ENCODE measurements at regions not wholly inside any gene's neighbourhood (a gene's known extent, or its start where the extent isn't known, plus 50 kb on each side); places are given as distances from the start of the nearest gene placed in this dataset.
A peak's percentile ranks its signal among the peaks of the same experiment; 100 is the strongest.

DNA sequence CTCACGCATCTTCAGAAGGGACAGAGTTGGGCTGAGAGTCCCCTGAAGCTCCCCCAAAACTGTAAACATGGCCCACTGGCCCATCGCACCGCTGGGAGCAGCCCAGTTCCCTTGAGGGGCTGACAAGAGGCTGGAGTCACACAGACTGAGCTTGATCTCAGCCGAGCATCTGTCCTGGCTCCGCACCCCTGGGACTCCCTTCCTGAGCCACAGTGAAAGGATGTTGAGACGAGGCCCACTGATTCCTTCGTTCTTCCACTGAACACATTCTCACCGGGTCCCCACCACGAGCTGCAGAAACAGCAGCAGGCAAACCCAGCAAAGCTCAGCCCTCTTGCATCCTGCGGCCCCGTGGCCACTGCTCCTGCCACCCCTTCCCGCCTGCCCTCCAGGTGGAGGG is 145.9 kb upstream of the CIBAR2 start:
- DNase-seq: no peak

DNA sequence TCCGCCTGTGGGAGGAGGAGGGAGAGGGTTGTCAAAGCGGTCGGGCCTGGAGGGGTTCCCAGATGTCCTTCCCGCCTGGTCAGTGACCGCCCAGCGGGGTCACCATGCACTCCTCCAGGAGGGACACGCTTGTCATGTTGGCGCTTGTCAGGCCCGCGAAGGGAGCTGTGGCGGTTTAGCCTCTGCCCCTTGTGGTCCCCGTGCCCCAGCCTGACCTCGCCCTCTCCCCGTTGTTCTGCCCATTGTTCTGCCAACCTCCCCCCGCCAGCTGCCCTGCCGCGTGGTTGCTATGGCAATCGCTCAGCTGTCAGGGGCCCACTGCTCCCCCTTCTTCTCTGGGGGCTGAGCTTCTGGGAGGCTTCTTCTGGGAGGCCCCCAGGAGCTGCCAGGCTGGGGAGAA is 146.4 kb upstream of the CIBAR2 start:
- DNase-seq: no peak

DNA sequence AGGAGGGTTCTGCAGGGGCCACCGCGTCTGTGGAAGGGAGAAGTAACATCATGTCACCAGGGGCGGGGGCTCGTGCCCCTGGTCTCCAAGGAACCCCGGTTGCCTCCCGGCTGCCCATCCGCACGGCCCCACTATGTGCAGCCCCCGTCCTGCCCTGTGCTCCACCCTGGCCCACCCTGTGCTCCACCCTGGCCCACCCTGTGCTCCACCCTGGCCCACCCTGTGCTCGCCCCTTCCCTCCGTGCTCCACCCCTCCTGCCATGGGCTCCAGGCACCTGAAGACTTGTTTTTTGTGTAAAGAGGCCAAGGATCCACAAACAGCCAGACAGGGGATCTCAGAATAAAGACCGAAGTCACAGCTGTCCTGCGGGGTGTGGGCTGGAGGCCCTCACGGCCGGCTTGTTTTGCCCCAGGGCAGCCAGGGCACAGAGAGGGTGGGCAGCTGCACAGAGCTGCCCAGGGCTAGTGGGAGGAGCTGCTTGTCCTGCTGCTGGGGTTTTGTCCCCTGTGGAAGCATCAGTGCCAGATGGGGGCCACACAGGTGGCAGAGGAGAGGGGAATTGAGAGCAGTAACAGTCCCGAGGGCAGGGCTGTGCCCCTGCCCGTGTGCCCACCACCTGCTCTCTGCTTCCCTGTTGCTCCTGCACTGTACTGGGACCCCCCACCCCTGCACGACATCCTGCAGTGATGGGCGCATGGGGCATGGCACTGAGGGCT is 147.0 kb upstream of the CIBAR2 start:
- no peak for DNase-seq

DNA sequence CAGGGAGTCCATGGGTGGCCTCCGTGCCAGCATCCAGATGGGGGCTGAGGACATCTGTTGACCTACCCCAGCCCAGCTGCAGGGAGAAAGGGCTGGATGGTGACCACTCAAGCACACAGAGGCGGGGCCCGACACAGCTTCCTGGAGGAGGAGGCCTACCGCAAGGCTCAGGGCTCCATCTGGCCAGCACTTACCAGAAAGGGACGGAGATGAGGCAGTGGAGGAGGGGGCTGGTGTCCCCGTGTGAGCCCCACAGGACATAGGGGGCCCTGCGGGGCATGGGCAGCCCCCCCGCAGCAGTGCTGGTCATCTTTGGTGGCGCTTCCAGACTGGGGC is 147.5 kb upstream of the CIBAR2 start:
- no peak for DNase-seq

DNA sequence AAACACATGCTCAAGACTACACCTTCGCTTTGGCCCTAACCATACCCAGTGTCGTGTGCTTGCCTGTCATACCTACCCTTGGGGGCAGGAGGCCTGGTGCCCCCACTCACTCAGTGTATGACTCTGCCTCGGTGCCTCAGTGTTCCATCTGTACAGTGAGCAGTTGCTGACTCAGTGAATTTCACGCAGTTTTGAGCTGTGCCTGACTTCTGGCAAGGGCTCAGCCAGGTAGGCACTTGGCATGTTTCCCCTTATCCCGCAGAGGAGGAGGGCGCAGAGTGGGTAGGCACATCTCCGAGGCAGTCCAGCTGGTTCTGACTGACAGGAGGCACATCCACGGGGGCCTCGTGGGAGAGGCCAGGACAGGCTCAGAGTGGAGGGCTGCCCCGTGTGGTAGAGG is 148.9 kb upstream of the CIBAR2 start:
- no peak for DNase-seq

DNA sequence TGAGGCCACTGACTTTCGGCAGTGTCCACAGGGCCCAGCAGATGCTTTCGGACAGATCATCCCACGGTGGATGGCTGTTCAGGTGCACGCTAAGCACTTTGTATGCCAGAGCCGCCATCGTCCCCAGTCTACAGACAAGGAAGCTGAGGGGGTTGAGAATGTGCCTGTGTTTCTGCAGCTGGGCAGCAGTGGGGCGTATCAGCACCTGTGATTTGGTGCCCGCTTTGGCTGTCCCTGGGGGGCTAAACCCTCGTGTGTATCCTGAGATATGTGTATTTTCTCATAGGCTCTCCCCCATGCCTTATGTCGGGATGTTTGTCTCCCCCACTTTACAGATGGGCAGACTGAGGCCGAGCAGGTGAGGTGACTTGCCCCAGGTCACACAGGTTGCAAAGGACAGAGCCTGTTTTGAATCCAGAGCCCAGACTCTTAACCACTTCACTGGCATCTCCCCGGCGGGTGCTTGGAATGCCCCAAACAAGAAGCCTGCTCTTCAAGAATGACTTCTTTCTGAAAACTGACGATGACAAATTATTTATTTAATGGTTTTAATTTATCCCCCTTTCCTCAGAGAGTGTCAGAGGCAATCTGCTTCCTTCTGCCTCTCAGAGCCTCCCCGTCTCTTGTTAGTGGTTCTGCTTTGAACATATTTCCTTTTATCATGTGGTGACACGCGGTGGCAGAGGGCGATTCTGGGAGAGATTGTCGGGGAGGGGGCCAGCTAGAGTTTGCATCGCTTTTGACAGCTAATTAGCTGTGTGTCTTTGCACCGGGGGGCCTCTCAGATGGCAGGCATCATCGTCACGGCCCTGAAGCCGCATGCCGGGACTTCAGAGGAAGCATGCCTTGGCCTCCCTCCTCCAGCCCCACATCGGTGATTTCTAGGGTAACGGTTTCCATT is 149.6 kb upstream of the CIBAR2 start:
- DNase-seq: no peak

DNA sequence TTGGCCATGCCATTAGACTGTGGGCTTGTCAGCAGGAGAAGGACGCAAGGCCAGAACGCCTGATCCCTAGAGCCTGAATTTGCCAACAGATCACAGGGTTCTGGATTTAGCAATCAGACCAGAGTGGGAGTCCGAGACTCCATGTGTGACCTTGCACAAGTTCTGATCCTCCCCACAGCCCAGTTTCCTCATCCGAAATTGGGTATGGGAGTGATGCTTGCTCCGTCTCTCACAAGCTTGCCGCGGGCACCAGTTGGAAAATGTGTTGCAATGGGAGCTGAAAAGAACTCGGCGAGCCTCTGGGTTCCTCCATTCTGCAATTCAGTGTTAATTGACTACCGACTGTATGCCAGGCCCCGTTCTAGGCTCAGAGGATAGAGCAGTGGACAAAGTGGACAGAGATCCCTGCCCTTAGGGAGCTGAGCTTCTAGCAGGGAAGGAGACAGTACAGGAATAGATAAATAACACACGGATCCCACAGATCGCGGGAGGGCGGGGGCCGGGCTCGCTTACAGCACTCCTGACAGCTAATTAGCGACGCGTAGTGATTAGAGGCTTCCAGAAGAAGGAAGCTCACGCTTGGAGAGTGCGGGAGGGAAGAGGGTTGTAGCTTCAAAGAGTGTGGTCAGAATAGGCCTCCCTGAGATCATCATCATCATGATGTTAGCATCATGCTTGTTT is 150.4 kb upstream of the CIBAR2 start:
- DNase-seq: no peak

DNA sequence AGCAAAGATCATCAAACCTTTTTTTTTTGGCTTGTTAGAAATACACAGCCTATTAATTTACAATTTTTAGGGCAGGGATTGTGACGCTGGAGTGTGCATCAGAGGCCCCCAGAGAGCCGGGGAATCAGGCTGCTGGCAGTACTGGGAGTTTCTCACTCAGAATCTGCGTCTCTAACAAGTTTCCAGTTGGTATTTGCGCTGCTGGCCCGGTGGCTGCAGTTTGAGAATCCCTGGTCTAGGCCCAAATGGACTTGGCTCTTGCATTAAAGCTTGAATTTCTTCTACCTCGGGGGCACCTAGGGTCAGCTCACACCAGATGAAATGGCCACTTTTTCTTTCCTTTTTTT is 150.9 kb upstream of the CIBAR2 start:
- DNase-seq: no peak

DNA sequence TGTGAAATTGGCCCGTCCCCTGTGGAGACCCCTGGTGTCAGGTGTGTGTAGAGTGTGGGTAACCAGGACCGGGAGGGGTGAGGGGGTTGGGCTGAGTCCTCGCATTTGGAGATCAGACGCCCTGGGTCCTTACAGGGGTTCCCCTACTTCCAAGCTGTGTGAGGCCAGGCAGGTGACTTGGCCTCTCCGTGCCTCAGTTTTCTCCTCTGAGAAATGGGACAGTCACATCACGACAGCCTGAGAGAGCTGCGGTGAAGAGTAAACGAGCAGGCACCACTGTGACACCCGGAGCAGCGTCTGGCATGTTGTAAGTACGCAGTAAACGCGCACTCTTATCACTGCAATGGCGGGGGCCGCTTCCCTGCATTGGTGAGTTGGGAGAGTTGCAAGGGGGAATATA is 152.5 kb upstream of the CIBAR2 start:
- no peak for DNase-seq

DNA sequence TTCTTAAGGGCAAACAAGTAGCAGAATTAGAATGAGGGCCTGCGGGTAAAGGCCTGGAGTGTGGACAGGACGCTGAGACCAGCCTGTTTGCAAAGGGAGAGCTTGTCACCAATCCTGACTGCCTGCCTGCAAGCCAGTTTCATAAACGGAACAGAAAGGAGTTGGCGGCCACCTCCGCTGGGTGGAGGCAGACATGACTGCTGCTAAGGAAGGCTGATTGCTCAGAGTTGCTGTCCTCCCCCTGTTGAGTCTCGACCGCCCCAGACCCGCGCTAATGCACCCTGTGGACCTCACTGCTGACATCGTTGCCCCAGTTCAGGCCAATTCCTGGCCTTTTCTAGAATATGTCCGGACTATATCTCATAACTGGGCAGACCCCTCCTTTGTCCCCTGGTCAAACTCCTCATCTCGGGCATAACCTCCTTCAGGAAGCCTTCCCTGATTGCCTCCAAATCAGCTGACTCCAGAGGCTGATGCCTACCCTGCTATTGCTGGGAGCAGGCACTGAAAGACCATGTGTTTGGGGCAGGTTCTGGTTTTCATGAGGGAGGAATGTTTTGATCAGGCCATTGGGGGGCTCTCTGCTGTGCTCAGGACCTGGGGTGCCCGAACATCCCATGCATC is 153.0 kb upstream of the CIBAR2 start:
- DNase-seq: no peak

DNA sequence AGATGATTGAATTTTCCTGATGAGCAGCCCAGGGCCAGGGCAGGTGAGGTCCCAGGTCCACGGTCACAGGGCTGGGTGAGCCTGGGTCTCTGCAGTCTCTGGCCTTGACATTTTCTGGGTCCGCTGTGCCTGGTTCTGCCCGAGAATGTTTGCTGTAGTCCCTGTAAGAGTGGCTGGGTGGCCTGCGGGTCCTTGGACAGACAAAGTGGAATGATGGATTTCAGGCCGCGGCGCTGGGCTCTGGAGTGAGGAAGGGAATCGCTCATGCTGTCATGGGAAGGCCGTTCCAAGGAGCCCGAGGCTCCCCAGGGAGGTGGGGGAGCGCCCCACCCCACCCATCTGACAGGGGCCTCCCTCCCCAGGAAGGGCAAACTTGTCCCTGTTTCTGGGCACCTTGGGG is 153.5 kb upstream of the CIBAR2 start:
- DNase-seq: no peak

DNA sequence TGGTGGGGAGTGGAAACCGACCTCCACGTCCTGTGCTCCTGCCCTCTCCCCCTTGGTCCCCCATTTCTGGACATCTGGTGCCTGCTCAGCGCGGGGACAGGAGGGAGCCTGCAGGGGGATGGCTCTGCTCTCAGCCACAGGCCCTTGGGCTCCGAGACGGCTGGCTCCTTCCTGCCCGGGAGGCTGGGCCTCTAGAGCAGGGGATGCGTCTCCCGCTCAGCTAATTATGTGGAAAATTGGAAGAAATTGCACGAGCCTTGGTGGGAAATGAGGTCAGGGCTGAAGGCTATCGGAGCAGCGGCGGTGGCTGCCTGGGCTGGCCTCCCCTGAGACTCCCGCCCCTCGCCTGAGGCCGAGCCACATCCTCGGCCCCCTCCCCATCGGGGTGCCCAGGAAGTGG is 154.6 kb upstream of the CIBAR2 start:
- no peak for DNase-seq

DNA sequence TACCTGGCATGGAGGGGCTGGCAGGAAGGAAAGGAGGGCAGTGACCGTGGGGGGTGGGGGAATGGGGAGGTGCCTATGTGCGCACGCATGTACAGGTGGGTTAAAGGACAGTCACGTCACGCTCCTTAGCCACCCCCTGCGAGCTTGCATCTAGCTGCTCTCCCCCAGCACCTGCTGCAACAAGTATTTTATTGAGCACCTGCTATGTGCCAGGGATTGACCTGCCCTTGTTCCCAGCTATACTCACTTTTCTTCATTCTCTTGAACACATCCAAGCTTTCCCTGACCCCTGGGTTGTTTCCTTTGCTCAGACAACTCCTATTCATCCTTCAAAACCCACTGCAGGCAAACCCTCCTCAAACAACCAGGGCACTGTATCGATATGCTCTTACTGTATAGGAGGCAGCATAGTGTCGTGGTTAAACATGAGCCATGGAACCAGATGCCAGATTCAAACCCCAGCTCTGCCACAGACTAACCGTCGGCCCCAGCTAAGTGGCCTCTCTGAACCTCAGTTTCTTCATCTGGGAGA is 155.2 kb upstream of the CIBAR2 start:
- DNase-seq: no peak

DNA sequence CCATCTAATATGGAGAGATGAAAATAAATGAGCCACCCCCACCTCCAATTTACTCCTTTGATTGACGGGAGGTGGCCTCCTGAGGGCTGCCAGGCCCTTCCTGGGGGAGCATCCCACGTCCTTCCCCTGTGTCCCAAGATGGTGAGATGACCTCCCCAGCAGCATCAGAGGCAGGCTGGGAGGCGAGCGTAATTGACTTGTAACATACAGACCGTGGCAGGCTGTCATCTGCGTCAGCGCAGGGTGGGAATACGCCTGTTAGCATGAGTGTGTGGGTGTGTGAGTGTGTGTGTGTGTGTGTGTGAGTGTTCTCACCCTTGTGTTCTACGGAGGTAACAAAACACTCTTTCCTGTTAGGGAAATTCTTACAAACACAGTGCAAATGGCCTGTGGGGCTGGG is 156.9 kb upstream of the CIBAR2 start:
- no peak for DNase-seq

DNA sequence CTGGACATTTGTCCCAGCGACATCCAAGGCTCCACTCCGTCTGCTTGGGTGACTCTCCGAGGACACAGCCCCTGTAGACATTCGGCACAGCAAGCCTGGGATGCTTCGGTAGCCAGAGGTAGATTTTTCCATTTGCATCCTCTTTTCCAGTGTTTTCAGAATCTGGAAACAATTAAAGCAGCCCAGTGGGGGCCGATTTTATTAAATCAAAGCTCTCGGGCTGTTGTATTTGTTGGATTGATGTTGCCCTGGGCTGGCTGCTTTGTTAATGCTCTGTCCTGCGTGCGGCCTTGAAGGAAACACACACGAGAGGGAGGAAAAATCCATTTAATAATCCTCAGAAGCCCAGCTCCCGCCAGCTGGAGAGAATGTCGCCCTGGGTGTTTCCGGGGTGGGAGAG is 158.1 kb upstream of the CIBAR2 start:
- no peak for DNase-seq

DNA sequence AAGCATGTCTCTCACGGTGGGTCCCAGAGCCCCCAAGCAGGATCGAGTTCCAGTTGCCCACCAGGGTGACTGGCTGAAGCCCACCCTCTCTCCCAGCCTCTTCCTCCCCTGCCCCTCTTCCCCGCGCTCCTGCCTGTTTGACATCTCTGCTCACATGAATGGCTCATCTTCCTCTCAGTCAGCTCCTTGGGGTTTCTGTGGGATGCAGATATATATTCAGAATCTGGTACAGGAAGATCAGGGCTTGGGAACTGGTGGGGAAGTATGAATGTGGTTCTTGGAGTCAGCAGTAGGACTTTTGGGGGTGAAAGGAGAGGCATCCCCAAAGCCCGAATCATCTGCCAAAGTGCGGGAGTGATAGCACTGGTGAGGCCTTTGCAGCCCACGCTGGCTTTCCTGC is 158.9 kb upstream of the CIBAR2 start:
- no peak for DNase-seq

DNA sequence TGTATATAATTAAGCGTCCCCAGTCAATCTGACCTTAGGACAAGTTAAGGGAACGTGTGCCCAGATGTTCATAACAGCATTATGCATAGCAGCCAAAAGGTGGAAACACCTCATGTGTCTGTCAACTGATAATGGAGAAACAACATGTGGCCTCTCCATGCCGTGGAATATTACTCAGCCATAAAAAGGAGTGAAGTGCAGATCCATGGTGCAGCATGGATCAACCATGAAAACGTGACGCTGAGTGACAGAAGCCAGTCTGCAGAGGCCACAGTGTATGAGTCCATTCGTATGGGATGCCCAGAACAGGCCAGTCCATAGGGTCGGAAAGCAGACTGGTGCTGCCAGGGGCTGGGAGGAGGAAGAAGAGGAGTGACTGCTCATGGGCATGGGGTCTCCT is 161.0 kb upstream of the CIBAR2 start:
- DNase-seq: no peak

DNA sequence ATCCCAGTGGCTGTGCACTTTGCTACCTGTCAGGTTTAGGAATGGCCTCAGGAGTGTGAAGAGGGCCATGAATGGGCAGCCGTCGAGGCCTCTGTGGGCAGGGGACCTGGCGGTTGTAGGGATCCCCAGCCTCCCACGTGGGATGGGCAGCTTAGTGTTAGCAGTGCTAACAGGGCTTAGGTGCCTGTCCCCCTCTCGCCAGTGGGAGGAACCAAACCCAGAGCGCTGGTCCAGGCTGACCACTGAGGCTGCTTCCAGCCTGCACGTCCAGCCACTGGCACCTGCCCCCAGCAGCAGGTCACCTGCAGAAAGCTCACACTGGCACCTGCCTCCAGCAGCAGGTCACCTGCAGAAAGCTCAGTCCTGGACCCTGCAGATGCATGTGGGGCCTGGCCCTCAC is 162.2 kb upstream of the CIBAR2 start:
- no peak for DNase-seq

DNA sequence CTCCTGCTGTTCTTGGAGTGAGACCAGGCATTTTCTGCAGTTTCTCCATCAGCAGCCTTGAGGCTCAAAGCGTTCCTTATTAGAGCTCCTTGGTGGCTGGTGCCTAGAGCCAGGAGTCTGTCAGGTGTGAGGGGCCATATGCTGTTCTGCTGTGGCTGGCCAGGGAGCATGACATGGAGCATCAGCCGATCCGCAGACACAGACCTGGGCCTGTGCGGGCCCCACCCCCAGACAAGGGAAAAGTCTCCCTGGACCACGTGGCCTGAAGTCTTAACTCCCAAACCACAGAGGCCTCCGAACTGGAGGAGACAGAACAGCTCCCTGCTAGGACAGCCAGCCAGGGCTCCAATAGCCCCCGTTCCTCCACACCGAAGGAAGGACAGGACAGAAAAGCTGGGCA is 162.7 kb upstream of the CIBAR2 start:
- DNase-seq: no peak

DNA sequence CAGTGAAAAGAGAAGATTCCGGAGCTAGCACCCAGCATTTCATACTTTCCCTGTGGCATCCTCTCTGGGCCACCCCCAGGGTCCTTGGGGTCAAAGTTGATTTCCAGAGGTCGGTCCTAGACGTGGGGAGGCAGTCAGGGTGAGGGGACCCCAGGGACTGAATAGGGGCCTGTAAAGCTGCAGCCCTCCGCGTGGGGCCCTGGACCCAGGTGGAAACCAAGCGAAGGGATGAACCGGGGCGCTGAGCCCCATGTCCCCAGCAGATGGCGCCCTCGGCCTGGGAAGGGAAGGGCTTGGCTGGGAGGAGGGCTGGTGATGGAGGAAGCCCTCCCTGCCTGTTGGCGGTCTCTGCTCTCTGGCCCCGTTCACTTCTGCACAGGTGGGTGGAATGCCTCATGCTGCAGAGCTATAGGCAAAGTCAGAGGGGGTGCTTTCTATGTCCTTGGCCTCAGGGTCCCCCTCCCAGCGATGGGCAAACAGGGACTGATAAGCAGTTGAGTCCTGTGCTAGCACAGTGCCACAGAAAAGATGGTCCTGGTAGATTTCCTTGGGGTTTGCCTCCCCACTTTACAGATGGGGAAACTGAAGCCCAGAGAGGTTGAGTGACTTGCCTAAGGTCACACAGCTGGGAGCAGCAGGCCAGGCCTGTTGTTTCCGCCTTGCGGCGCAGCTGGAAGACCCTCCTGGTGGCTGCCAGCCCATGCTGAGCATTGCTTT is 163.4 kb upstream of the CIBAR2 start:
- peak; percentile 75 for DNase-seq

DNA sequence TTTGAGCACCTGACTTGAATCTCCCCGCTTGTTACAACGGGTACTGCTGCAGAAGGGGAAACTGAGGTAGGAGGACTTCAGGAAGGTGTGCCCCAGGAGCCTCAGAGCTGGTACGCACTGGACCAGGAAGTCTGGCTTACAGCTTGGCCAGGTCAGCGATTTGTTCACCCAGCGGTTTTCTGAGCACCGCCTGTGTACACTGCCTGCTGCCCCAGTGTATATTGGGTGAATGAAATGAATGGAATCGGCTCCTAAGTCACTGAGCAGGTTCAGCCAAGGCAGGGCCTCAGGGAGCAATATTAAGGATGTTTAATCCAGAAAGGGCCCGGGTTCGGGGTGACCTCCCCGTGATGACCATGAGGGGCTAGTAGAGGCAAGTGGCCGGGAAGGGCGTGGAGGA is 164.0 kb upstream of the CIBAR2 start:
- DNase-seq: no peak

DNA sequence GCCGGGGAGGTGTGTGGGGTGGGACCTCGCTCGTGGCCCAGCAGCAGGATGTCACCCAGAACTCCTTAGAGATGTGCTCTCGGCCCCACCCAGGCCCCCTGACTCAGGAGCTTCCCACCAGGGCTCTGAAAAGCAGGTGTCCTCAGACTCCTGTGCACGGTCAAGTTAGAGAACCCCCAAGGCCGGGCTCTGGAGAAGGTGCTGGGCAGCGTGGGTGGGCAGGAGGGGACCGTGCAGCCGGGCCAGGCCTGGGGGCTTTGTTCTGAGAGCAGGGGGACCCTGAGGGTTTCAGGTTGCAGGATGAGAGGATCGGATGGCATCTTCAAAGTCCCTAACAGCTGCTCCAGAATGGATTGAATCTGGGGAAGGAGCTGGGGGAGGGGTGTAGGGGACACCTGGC is 164.4 kb upstream of the CIBAR2 start:
- DNase-seq: no peak

DNA sequence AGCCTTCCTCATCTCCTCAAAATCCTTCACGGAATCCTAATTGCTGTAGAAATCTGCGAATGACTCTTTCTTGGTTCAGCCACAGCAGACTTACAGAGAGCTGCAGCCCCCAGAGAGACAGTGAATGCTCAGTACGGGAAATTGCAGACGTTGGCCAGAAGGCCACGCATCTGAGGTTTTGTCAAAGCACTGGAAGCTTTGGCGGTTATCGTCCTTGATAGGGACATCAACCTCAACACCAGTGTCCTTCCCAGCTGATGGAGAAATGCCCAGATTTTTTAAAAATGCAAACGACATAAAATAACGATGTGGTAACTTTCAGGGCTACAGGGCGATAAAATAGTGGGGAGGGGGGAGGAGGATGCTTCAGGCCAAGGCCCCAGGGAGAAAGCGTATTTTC is 166.6 kb upstream of the CIBAR2 start:
- no peak for DNase-seq

Data from activated CD4-positive, CD25-positive, alpha-beta regulatory T cell treated with anti-CD3 and anti-CD28 coated beads, Interleukin-2, amount 50 U/mL, for 72 hours (primary cell).